Ovary (tissue), 3 donors: ENCODE measurements at regions not wholly inside any gene's neighbourhood (a gene's known extent, or its start where the extent isn't known, plus 50 kb on each side); places are given as distances from the start of the nearest gene placed in this dataset.

ENCODE experiments used
- CTCF ChIP-seq, 3 donors: fragments of 450-650 bp in 2 of 3; fragments of 200-600 bp in 1 of 3; IDR thresholded peaks; one replicate each; pipeline versions ENCODE4 v1.5.1 to v1.8.0; 2016 to 2022; ENCODE audit warnings: antibody characterized with exemption in 3 of 3, mild to moderate bottlenecking in 1 of 3
- POLR2A ChIP-seq: fragments of 450-650 bp; IDR thresholded peaks from one replicate; pipeline ENCODE4 v1.6.1; 2017; ENCODE audit warnings: antibody characterized with exemption, mild to moderate bottlenecking, moderate library complexity
- donor health status: DM: no; HTN: no; CAD: no.

DNA sequence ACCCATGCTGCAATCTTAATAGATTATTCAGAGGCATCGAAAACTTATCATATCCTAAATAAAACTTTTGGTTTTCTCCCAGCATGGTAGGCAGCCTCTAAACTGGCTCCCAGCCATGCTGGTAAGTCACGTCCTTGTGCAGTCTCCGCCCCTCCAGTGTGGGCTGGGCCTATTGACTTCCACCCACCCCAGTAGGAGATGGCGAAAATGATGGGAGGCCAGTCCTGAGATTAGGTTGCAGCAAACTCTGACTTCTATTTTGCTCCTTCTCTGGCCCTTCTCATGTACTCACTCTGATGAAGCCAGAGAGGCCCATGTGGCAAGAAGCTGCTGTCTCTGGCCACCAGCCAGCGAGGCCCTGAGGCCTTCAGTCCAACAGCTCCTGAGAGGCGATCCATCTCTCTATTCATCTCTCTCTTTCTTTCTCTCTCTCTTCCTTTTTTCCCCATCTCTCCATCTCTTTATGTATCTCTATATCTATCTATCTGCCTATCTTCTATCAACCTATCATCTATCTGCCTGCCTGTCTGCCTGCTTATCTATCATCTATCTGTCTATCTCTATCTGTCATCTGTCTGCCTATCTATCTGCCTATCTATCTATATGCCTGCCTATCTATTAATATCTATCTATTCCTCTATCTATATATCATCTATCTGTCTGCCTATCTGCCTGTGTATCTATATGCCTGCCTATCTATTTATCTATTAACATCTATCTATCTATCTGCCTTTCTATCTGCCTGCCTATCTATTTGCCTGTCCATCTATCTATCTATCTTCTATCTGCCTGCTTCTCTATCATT is 52.7 kb upstream of the STX16 start:
- no peak for TF ChIP-seq CTCF (IDR thresholded peaks at IDR 0.05)
- TF ChIP-seq POLR2A: no peak
